HuH-7.5 (cell line): ENCODE measurements at regions not wholly inside any gene's neighbourhood (a gene's known extent, or its start where the extent isn't known, plus 50 kb on each side); places are given as distances from the start of the nearest gene placed in this dataset.

Experiments used
- DNase-seq: peaks from one replicate; pipeline ENCODE4 v3.0.0; 2011; ENCODE audit warnings: low spot score

- DNase-seq, result no peak
These were observed 488.3 kb downstream of the PPARGC1A start for GRCh38 chr4:23401572-23401971.

GRCh38 chr4:23392860-23393458, 496.9 kb downstream of the PPARGC1A start:
- no peak for DNase-seq

GRCh38 chr4:23390246-23390645, 499.6 kb downstream of the PPARGC1A start:
- DNase-seq, result no peak

GRCh38 chr4:23388699-23389395, 501.0 kb downstream of the PPARGC1A start:
- DNase-seq, result no peak

- DNase-seq, result no peak
These were observed 501.6 kb downstream of the PPARGC1A start for GRCh38 chr4:23388255-23388654.

- DNase-seq, result no peak
These were observed 505.1 kb downstream of the PPARGC1A start for GRCh38 chr4:23384741-23385140.

- DNase-seq, result peak; percentile 9
These were observed 507.0 kb downstream of the PPARGC1A start for GRCh38 chr4:23382879-23383278.

- no peak for DNase-seq
These were observed 515.6 kb downstream of the PPARGC1A start for GRCh38 chr4:23374259-23374658.

- DNase-seq, result no peak
These were observed 516.6 kb downstream of the PPARGC1A start for GRCh38 chr4:23373261-23373660.

GRCh38 chr4:23371533-23371932, 518.3 kb downstream of the PPARGC1A start:
- DNase-seq, result no peak

GRCh38 chr4:23369331-23369730, 520.5 kb downstream of the PPARGC1A start:
- DNase-seq, result no peak

GRCh38 chr4:23368081-23368697, 521.7 kb downstream of the PPARGC1A start:
- DNase-seq, result peak; percentile 48

- no peak for DNase-seq
These were observed 523.3 kb downstream of the PPARGC1A start for GRCh38 chr4:23366557-23366906.

- DNase-seq, result no peak
These were observed 523.8 kb downstream of the PPARGC1A start for GRCh38 chr4:23365871-23366556.

- no peak for DNase-seq
These were observed 524.8 kb downstream of the PPARGC1A start for GRCh38 chr4:23365086-23365485.

GRCh38 chr4:23364167-23364566, 525.7 kb downstream of the PPARGC1A start:
- DNase-seq, result no peak

GRCh38 chr4:23361453-23361852, 528.4 kb downstream of the PPARGC1A start:
- DNase-seq, result no peak

GRCh38 chr4:23360718-23361117, 529.1 kb downstream of the PPARGC1A start:
- no peak for DNase-seq

GRCh38 chr4:23355258-23355657, 534.6 kb downstream of the PPARGC1A start:
- DNase-seq, result no peak

GRCh38 chr4:23353200-23353599, 536.6 kb downstream of the PPARGC1A start:
- DNase-seq, result no peak

- no peak for DNase-seq
These were observed 540.9 kb downstream of the PPARGC1A start for GRCh38 chr4:23348789-23349498.

GRCh38 chr4:23337292-23337691, 552.6 kb downstream of the PPARGC1A start:
- DNase-seq, result no peak
